H7 (cell line): ENCODE measurements at regions not wholly inside any gene's neighbourhood (a gene's known extent, or its start where the extent isn't known, plus 50 kb on each side); places are given as distances from the start of the nearest gene placed in this dataset.

Experiments
- DNase-seq: peaks from one replicate; pipeline ENCODE4 v3.0.0; 2012
- H3K27me3 ChIP-seq: 2 replicates; pipeline ENCODE4 v1.6.0; 2011; ENCODE audit warnings: mild to moderate bottlenecking, low read length; ENCODE audit not compliant: control insufficient read depth, insufficient read depth
- H3K36me3 ChIP-seq: replicated peaks from 2 replicates; pipeline ENCODE4 v1.5.1; 2011; ENCODE audit warnings: low read length; ENCODE audit not compliant: control insufficient read depth, insufficient read depth
- H3K4me3 ChIP-seq: 2 replicates; pipeline ENCODE4 v1.5.1; 2011; ENCODE audit warnings: low read depth, mild to moderate bottlenecking, control low read depth, low read length, moderate library complexity; ENCODE audit not compliant: insufficient read depth

- H3K4me3 ChIP-seq, result no peak overlapping the region
- DNase-seq, result no peak
- H3K36me3 ChIP-seq, result no peaks in the 10 kb centered on the region
- no peaks in the 10 kb centered on the region for H3K27me3 ChIP-seq
Observed at GRCh38 chr20:52921340-52921739, 50.8 kb upstream of the TSHZ2 start.

- Histone ChIP-seq H3K4me3 (no peak overlapping the region), H3K36me3 (no peaks in the 10 kb centered on the region), H3K27me3 (no peaks in the 10 kb centered on the region)
- no peak for DNase-seq
Observed at GRCh38 chr20:52918311-52918710, 53.8 kb upstream of the TSHZ2 start.

- no peak for DNase-seq
- Histone ChIP-seq H3K4me3 (no peak overlapping the region), H3K36me3 (no peaks in the 10 kb centered on the region), H3K27me3 (no peaks in the 10 kb centered on the region)
Observed at GRCh38 chr20:52915564-52915963, 56.6 kb upstream of the TSHZ2 start.

- no peak for DNase-seq
- Histone ChIP-seq H3K27me3 (no peaks in the 10 kb centered on the region), H3K36me3 (no peaks in the 10 kb centered on the region), H3K4me3 (no peak overlapping the region)
Observed at GRCh38 chr20:52914870-52915269, 57.3 kb upstream of the TSHZ2 start.

- Histone ChIP-seq H3K4me3 (no peak overlapping the region), H3K36me3 (no peaks in the 10 kb centered on the region), H3K27me3 (no peaks in the 10 kb centered on the region)
- no peak for DNase-seq
Observed at GRCh38 chr20:52913650-52914387, 58.3 kb upstream of the TSHZ2 start.

- DNase-seq, result peak; percentile 4
- H3K4me3 ChIP-seq, result no peak overlapping the region
- no peaks in the 10 kb centered on the region for H3K36me3 ChIP-seq
- no peaks in the 10 kb centered on the region for H3K27me3 ChIP-seq
Observed at GRCh38 chr20:52905241-52905994, 66.7 kb upstream of the TSHZ2 start.

GRCh38 chr20:52904837-52905236 is 67.3 kb upstream of the TSHZ2 start:
- no peak for DNase-seq
- no peaks in the 10 kb centered on the region for H3K27me3 ChIP-seq
- no peaks in the 10 kb centered on the region for H3K36me3 ChIP-seq
- H3K4me3 ChIP-seq, result no peak overlapping the region

GRCh38 chr20:52899041-52899608 is 73.0 kb upstream of the TSHZ2 start:
- Histone ChIP-seq H3K36me3 (no peaks in the 10 kb centered on the region), H3K4me3 (no peak overlapping the region), H3K27me3 (no peaks in the 10 kb centered on the region)
- no peak for DNase-seq

GRCh38 chr20:52896348-52896747 is 75.8 kb upstream of the TSHZ2 start:
- DNase-seq, result no peak
- Histone ChIP-seq H3K27me3 (no peaks in the 10 kb centered on the region), H3K4me3 (no peak overlapping the region), H3K36me3 (no peaks in the 10 kb centered on the region)

- H3K36me3 ChIP-seq, result no peaks in the 10 kb centered on the region
- no peaks in the 10 kb centered on the region for H3K27me3 ChIP-seq
- no peak for DNase-seq
- H3K4me3 ChIP-seq, result no peak overlapping the region
Observed at GRCh38 chr20:52895701-52896100, 76.5 kb upstream of the TSHZ2 start.

GRCh38 chr20:52895235-52895634 is 76.9 kb upstream of the TSHZ2 start:
- no peaks in the 10 kb centered on the region for H3K27me3 ChIP-seq
- DNase-seq, result no peak
- no peaks in the 10 kb centered on the region for H3K36me3 ChIP-seq
- no peak overlapping the region for H3K4me3 ChIP-seq

GRCh38 chr20:52893498-52893897 is 78.7 kb upstream of the TSHZ2 start:
- Histone ChIP-seq H3K4me3 (no peak overlapping the region), H3K36me3 (no peaks in the 10 kb centered on the region), H3K27me3 (no peaks in the 10 kb centered on the region)
- no peak for DNase-seq

GRCh38 chr20:52892023-52892422 is 80.1 kb upstream of the TSHZ2 start:
- no peak overlapping the region for H3K4me3 ChIP-seq
- DNase-seq, result no peak
- H3K27me3 ChIP-seq, result no peaks in the 10 kb centered on the region
- H3K36me3 ChIP-seq, result no peaks in the 10 kb centered on the region

GRCh38 chr20:52890130-52890529 is 82.0 kb upstream of the TSHZ2 start:
- no peaks in the 10 kb centered on the region for H3K27me3 ChIP-seq
- H3K36me3 ChIP-seq, result no peaks in the 10 kb centered on the region
- no peak overlapping the region for H3K4me3 ChIP-seq
- no peak for DNase-seq

GRCh38 chr20:52889225-52889624 is 82.9 kb upstream of the TSHZ2 start:
- no peak for DNase-seq
- no peaks in the 10 kb centered on the region for H3K27me3 ChIP-seq
- H3K36me3 ChIP-seq, result no peaks in the 10 kb centered on the region
- no peak overlapping the region for H3K4me3 ChIP-seq
